IMR-90 (cell line): ENCODE measurements at regions not wholly inside any gene's neighbourhood (a gene's known extent, or its start where the extent isn't known, plus 50 kb on each side); places are given as distances from the start of the nearest gene placed in this dataset.

ENCODE experiments used
- POLR2A ChIP-seq: IDR thresholded peaks from 2 replicates; pipeline ENCODE4 v1.6.1; 2012; ENCODE audit warnings: mild to moderate bottlenecking, low read depth, low read length
- TF ChIP-seq, protein P1 (sequence below): conservative IDR thresholded peaks from 2 replicates; pipeline ENCODE4 v1.5.1; 2012; ENCODE audit warnings: mild to moderate bottlenecking, low read depth, low read length, improper control_type of control experiment

DNA sequence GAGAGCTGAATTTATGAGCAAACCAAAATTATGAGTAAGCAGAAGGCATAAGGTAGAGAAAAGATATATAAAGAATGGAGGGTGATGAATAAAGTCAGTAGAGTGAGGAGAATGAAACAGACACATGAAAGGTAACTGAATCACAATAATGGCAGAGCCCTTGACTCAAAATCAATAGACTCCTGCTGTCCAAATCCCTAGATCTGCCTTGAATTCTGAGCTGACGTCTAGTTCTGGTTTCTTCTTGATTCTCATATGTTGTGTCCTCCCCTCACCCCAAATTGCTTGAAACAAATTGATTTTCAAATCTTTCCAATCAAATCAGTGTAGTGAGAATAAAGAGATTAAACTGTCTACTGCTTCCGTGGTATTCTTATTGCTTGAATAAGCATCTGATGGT, 86.6 kb upstream of the IQCM start:
- TF ChIP-seq, protein P1, sequence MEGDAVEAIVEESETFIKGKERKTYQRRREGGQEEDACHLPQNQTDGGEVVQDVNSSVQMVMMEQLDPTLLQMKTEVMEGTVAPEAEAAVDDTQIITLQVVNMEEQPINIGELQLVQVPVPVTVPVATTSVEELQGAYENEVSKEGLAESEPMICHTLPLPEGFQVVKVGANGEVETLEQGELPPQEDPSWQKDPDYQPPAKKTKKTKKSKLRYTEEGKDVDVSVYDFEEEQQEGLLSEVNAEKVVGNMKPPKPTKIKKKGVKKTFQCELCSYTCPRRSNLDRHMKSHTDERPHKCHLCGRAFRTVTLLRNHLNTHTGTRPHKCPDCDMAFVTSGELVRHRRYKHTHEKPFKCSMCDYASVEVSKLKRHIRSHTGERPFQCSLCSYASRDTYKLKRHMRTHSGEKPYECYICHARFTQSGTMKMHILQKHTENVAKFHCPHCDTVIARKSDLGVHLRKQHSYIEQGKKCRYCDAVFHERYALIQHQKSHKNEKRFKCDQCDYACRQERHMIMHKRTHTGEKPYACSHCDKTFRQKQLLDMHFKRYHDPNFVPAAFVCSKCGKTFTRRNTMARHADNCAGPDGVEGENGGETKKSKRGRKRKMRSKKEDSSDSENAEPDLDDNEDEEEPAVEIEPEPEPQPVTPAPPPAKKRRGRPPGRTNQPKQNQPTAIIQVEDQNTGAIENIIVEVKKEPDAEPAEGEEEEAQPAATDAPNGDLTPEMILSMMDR: no peak
- TF ChIP-seq POLR2A: no peak
